ENCODE measurements at regions not wholly inside any gene's neighbourhood (a gene's known extent, or its start where the extent isn't known, plus 50 kb on each side); places are given as distances from the start of the nearest gene placed in this dataset.

GRCh38 chrX:42708222-42708621 is 69.7 kb downstream of the PPP1R2C start:
- DNase-seq: no peak
- WGBS, 2 donors: 48 to 53% methylated on average over 2 of the region's 2 CpGs

GRCh38 chrX:42707742-42708141 is 70.2 kb downstream of the PPP1R2C start:
- Histone ChIP-seq H3K4me1 (no peaks in the 10 kb centered on the region), H3K27ac (no peak overlapping the region), H3K27me3 (no peaks in the 10 kb centered on the region), H3K9me3 (no peaks in the 10 kb centered on the region), H3K36me3 (ENCODE audit: low read depth, missing control alignments) (no peaks in the 10 kb centered on the region), H3K4me3 (no peak overlapping the region)
- no peak for DNase-seq
- TF ChIP-seq POLR2A (IDR thresholded peaks at IDR 0.05) (no peak), CTCF (IDR thresholded peaks at IDR 0.05) (no peak)
- intact Hi-C loops (cut with DNase I; ENCODE audit: low total_unique reads): no loop called here

More at GRCh38 chrX:42708222-42708621, 69.7 kb downstream of the PPP1R2C start:
- Histone ChIP-seq H3K36me3 (ENCODE audit: low read depth, missing control alignments) (no peaks in the 10 kb centered on the region), H3K27ac (no peak overlapping the region), H3K4me1 (no peaks in the 10 kb centered on the region), H3K9me3 (no peaks in the 10 kb centered on the region), H3K27me3 (no peaks in the 10 kb centered on the region), H3K4me3 (no peak overlapping the region)
- intact Hi-C loops (cut with DNase I; ENCODE audit: low total_unique reads): no loop called here
- TF ChIP-seq POLR2A (IDR thresholded peaks at IDR 0.05) (no peak), CTCF (IDR thresholded peaks at IDR 0.05) (no peak)

- 70 to 85% methylated on average over 2 of the region's 2 CpGs for WGBS, 2 donors
- no peaks in the 10 kb centered on the region for H3K27me3 ChIP-seq
Observed at GRCh38 chrX:42704454-42704853, 73.5 kb downstream of the PPP1R2C start.

GRCh38 chrX:42697544-42697943 is 80.4 kb downstream of the PPP1R2C start:
- Histone ChIP-seq H3K4me3 (no peak overlapping the region), H3K4me1 (no peaks in the 10 kb centered on the region), H3K27ac (no peak overlapping the region), H3K36me3 (ENCODE audit: low read depth, missing control alignments) (no peaks in the 10 kb centered on the region), H3K27me3 (no peaks in the 10 kb centered on the region), H3K9me3 (no peaks in the 10 kb centered on the region)
- intact Hi-C loops (cut with DNase I; ENCODE audit: low total_unique reads): no loop called here
- no peak for DNase-seq
- TF ChIP-seq POLR2A (IDR thresholded peaks at IDR 0.05) (no peak), CTCF (IDR thresholded peaks at IDR 0.05) (no peak)
- 46 to 58% methylated on average over 3 of the region's 3 CpGs for WGBS, 2 donors

More at GRCh38 chrX:42704454-42704853, 73.5 kb downstream of the PPP1R2C start:
- H3K36me3 ChIP-seq (ENCODE audit: low read depth, missing control alignments): no peaks in the 10 kb centered on the region
- H3K4me1 ChIP-seq: no peaks in the 10 kb centered on the region
- no peak overlapping the region for H3K4me3 ChIP-seq
- TF ChIP-seq CTCF (IDR thresholded peaks at IDR 0.05): no peak
- TF ChIP-seq POLR2A (IDR thresholded peaks at IDR 0.05): no peak
- no peak for DNase-seq
- intact Hi-C loops (cut with DNase I; ENCODE audit: low total_unique reads): no loop called here
- no peaks in the 10 kb centered on the region for H3K9me3 ChIP-seq
- no peak overlapping the region for H3K27ac ChIP-seq

- TF ChIP-seq CTCF (IDR thresholded peaks at IDR 0.05) (no peak), POLR2A (IDR thresholded peaks at IDR 0.05) (no peak)
- WGBS, 2 donors: 83 to 86% methylated on average over 3 of the region's 3 CpGs
- no peaks in the 10 kb centered on the region for H3K27me3 ChIP-seq
- no peak overlapping the region for H3K27ac ChIP-seq
- H3K36me3 ChIP-seq (ENCODE audit: low read depth, missing control alignments): no peaks in the 10 kb centered on the region
- intact Hi-C loops (cut with DNase I; ENCODE audit: low total_unique reads): no loop called here
- no peaks in the 10 kb centered on the region for H3K4me1 ChIP-seq
- H3K4me3 ChIP-seq: no peak overlapping the region
- H3K9me3 ChIP-seq: no peaks in the 10 kb centered on the region
- DNase-seq: no peak
Observed at GRCh38 chrX:42696536-42697124, 81.3 kb downstream of the PPP1R2C start.
